ENCODE measurements at regions not wholly inside any gene's neighbourhood (a gene's known extent, or its start where the extent isn't known, plus 50 kb on each side); places are given as distances from the start of the nearest gene placed in this dataset.
"Not testable (repeated sequence)": the region's sequence is repeated elsewhere in the genome, so short reads cannot be mapped to it uniquely, and the experiment has no call there.

DNA sequence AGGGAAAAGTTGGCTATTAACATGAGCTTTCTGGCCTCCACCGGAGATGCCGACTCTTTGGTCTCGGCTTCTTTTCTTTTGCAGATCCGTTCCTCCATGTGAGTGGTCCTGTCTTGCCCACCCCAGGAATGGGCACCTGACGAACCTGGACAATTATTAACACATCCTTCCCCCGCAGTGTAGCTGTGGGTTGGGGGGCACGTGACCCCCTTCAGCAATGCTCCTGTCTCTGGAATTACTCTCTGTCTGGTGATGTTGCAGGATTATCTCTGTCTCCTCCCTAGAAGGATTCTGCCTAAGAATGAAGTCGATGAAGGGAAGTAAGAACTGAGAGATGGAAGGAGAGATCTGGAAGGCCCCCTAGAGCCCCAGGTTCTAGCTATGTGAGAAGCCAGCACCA, 115.2 kb upstream of the NPAS2 start:
- Mint-ChIP-seq H3K4me1 (peaks cover 10% of the 10 kb centered on the region), H3K27ac (no peak overlapping the region), H3K36me3 (no peaks in the 10 kb centered on the region), H3K27me3 (no peaks in the 10 kb centered on the region), H3K9me3 (no peaks in the 10 kb centered on the region), H3K4me3 (no peak overlapping the region)
- DNase-seq = no peak

DNA sequence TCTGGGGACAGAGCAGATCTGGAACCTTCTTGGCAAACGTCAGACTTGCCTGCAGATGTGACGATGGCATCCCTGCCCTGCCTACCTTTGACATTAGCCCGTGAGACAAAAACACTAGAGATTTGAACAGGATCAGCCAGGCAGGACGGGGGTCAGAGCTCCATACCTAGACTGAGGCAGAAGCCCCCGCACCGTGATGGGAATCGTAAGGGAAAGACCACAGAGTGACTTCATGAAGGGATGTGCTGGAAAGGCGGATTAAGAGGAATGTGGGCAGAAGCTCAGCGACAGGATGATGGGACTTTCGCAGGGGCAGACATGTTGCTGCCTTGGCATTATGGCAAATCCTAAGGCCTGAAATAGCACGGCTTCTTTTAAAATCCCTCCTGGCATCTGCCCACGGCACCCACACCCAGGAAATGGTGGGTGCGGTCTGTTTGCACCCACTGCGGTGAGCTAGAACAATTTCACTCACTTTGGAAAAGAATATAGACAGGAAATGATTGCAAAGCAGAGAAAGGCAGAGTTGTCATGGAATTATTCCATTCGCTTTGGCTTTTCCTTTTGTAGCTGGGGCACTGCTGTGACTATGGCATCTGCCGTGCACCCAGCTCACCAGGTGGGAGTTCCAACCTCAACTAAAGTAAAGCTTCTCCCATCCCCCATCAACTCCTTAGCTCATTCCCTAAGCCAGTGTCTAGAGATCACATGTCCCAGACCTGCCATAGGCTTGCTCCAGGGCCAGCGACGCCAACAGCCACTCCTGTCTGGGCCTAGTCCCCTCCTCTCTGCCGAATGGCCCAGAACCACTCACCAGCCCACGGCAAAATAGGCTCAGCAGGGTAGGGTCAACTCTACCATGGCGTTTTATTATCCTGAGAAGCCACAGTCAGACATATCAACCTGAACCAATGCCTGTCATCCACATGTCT, 112.7 kb upstream of the NPAS2 start:
- H3K9me3 Mint-ChIP-seq = no peaks in the 10 kb centered on the region
- H3K27ac Mint-ChIP-seq = no peak overlapping the region
- H3K4me1 Mint-ChIP-seq = peaks cover 10% of the 10 kb centered on the region
- H3K36me3 Mint-ChIP-seq = no peaks in the 10 kb centered on the region
- DNase-seq = no peak
- no peak overlapping the region for H3K4me3 Mint-ChIP-seq
- H3K27me3 Mint-ChIP-seq = no peaks in the 10 kb centered on the region

DNA sequence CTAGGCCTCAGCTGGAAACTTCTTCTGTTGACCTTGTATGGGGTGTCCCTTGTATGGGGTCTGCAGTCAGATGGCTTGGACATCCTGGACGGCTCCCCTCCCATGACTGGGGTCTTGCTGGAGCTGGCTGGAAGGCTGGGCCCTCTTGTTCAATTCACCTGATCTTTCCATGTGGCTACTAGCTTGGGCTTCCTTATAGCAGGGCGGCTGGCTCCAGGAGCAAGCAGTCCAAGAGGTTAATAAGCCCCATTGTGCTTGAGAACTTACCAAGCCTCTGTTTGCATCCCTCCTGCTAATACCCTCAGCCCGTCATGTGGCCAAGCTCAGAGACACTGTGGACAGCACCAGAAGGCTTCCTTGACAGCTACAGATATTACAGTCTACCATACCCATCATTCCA, 111.6 kb upstream of the NPAS2 start:
- Mint-ChIP-seq H3K4me3 (no peak overlapping the region), H3K27ac (no peak overlapping the region), H3K4me1 (peaks cover 10% of the 10 kb centered on the region), H3K36me3 (no peaks in the 10 kb centered on the region), H3K27me3 (no peaks in the 10 kb centered on the region), H3K9me3 (no peaks in the 10 kb centered on the region)
- no peak for DNase-seq

DNA sequence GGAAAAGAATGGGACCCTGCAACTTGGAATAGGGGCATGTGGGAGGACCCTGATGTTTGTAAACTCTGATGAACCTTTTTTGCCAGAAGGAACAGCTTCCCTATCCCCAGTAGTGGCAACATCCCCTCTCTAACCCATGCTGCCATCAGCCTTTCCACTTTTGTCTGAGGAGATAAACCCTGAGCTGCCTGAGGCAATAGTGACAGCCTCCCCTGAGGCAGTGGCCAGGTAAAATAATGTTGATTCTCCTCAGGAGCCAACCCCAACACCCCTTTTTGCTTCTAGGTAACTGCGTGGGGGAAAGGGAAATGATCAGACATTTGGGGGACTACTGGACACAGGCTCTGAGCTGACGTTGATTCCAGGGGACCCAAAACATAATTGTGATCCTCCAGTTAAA, 106.8 kb upstream of the NPAS2 start:
- Mint-ChIP-seq H3K36me3 (no peaks in the 10 kb centered on the region), H3K4me3 (no peak overlapping the region), H3K27ac (no peak overlapping the region), H3K27me3 (no peaks in the 10 kb centered on the region), H3K4me1 (no peaks in the 10 kb centered on the region), H3K9me3 (no peaks in the 10 kb centered on the region)
- no peak for DNase-seq

DNA sequence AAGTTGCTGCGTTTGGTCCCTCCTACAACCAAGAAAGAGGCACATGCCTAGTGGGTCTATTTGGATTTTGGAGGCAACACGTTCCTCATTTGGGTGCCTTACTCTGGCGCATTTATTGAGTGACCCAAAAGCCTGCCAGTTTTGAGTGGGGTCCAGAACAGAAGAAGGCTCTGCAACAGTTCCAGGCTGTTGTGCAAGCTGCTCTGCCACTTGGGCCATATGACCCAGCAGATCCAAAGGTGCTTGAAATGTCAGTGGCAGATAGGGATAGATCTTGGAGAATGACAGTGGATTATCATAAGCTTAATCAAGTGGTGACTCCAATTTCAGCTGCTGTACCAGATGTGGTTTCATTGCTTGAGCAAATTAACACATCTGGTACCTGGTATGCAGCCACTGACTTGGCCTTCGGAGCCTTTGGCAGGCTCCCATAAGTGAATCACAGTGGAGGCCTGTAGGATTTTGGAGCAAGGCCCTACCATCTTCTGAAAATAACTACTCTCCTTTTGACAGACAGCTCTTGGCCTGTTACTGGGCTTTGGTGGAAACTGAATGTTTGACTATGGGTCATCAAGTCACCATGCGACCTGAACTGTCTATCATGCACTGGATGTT, 105.4 kb upstream of the NPAS2 start:
- H3K4me3 Mint-ChIP-seq, DNase-seq, H3K36me3 Mint-ChIP-seq, H3K27ac Mint-ChIP-seq, H3K9me3 Mint-ChIP-seq, H3K27me3 Mint-ChIP-seq, H3K4me1 Mint-ChIP-seq: not testable (repeated sequence)

DNA sequence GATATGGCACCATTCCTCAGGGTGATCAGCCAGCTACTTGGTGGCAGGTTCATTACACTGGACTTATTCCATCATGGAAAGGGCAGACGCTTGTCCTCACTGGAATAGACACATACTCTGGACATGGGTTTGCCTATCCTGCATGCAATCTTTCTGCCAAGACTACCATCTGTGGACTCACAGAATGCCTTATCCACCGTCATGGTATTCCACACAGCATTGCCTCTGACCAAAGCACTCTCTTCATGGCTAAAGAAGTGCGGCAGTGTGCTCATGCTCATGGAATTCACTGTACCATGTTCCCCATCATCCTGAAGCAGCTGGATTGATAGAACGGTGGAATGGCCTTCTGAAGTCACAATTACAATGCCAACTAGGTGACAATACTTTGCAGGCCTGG, 104.1 kb upstream of the NPAS2 start:
- H3K27ac Mint-ChIP-seq, H3K4me1 Mint-ChIP-seq, H3K4me3 Mint-ChIP-seq, DNase-seq, H3K9me3 Mint-ChIP-seq, H3K27me3 Mint-ChIP-seq, H3K36me3 Mint-ChIP-seq: not testable (repeated sequence)

DNA sequence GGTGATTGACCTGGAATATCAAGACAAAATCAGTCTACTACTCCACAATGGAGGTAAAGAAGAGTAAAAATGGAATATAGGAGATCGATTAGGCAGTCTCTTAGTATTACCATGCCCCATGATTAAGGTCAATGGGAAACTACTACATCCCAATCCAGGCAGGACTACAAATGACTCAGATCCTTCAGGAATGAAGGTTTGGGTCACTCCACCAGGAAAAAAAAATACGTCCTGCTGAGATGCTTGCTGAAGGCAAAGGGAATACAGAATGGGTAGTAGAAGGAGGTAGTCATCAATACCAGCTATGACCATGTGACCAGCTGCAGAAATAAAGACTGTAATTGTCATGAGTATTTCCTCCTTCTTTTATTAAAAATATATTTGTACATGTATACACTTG, 103.4 kb upstream of the NPAS2 start:
- Mint-ChIP-seq H3K4me3 (no peak overlapping the region), H3K9me3 (no peaks in the 10 kb centered on the region), H3K27me3 (no peaks in the 10 kb centered on the region), H3K4me1 (no peaks in the 10 kb centered on the region), H3K27ac (no peak overlapping the region), H3K36me3 (no peaks in the 10 kb centered on the region)
- no peak for DNase-seq

DNA sequence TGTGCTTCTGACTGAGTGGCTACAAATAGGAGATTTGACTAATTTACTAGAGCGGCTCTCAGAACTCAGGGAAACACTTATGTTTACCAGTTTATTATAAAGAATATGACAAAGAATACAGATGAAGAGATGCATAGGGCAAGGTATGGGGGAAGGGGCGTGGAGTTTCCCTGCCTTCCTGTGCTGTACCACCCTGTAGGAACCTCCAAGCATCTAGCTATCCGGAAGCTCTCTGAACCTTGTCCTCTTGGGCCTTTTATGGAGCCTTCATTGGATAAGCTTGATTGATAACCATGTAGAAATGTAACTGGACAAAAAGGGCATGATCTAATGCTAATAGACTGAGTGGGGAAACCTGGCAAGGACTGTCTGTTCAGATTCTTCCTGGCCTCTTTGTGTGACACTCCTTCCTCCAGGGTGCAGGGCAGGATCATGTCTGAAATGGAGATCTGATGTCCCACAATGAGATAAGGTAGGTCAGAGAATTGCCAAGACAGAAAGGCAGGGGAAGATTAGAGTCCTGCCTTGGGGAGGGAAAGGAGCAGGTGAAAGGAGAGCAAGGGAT, 101.8 kb upstream of the NPAS2 start:
- H3K27me3 Mint-ChIP-seq = no peaks in the 10 kb centered on the region

DNA sequence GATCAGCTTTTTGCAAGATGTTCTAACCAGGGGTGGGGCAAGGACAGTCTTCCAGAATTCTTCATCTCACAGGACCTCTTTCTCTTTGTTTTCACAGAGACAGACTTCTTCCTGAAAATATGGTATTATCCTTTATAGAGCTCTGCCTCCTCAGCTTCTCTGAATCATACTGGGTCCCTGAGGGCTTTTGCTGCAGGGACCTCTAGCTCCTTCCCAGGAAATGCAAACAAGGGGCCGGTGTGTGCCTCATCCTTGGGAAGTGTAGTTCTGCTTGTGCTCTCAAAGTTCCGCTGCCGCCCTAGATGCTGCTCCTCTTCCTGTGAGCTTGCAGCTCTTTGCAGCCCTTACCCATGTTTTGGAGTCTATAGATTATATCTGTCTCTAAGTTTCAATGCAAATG, 99.5 kb upstream of the NPAS2 start:
- Mint-ChIP-seq H3K36me3 (no peaks in the 10 kb centered on the region), H3K4me1 (no peaks in the 10 kb centered on the region), H3K27me3 (no peaks in the 10 kb centered on the region), H3K9me3 (no peaks in the 10 kb centered on the region), H3K4me3 (no peak overlapping the region), H3K27ac (no peak overlapping the region)
- no peak for DNase-seq

More for the DNA sequence above, 101.8 kb upstream of the NPAS2 start:
- Mint-ChIP-seq H3K27ac (no peak overlapping the region), H3K4me3 (no peak overlapping the region), H3K9me3 (no peaks in the 10 kb centered on the region), H3K4me1 (no peaks in the 10 kb centered on the region), H3K36me3 (no peaks in the 10 kb centered on the region)
- DNase-seq = no peak

DNA sequence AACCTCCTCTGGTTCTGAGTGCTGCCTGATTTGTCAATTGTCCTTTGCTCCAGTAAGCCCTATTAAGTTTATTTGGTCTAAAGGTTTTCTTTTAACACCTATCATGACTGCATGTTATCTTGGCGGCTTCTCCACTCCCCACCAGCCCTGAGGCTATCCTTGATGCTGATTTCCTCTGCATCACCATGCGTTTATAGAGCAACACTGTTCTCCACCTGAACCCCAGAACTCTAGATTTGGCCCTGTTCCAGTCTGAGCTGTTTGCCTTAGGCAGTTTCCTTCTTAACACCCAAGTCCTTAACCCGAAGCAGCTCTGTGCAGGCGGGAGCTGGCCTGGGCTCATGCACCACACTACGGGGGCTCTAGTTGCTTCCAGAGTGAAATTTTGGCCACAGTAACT, 98.2 kb upstream of the NPAS2 start:
- no peak overlapping the region for H3K27ac Mint-ChIP-seq
- H3K36me3 Mint-ChIP-seq = no peaks in the 10 kb centered on the region
- no peak overlapping the region for H3K4me3 Mint-ChIP-seq
- H3K4me1 Mint-ChIP-seq = no peaks in the 10 kb centered on the region
- H3K27me3 Mint-ChIP-seq = no peaks in the 10 kb centered on the region
- no peaks in the 10 kb centered on the region for H3K9me3 Mint-ChIP-seq
- no peak for DNase-seq

DNA sequence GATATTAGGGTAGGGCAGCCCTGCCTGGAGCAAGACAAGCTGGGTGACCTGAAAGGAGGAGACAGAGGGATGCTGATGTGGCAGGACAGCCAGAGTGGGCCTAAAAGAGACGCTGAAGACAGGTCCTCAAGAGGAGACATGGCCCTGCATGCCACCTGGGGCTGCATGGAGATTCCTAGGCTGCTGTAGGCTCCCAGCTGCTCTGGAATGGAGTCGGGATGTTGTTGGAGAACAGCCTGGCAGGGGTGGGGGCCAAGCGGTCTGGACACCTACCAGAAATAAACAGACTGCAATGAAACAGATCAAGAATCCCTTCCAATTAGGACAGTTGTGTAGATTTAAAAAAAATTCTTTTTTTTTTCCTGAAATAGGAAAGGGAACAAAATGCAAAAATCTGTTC, 97.8 kb upstream of the NPAS2 start:
- Mint-ChIP-seq H3K4me3 (no peak overlapping the region), H3K9me3 (no peaks in the 10 kb centered on the region), H3K36me3 (no peaks in the 10 kb centered on the region), H3K27ac (no peak overlapping the region), H3K27me3 (no peaks in the 10 kb centered on the region), H3K4me1 (no peaks in the 10 kb centered on the region)
- DNase-seq = no peak

DNA sequence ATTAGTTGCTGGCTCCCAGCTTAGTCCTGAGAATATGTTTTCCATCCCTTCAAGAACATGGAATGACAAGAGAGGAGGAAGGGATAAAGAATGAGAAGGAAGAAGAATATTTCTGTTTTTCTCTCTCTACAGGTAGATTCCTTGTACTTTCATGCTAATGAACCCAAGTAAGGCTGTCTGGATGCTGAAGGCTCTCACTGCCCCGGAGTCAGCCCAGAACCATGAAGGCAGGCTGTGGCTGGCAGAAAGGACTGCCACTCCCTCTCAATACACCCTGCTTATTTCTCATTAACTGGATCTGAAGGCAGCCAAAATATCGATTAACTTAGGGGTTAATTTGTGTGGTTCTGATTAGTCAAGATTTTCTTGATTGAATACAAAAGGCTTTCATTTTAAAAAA, 93.1 kb upstream of the NPAS2 start:
- Mint-ChIP-seq H3K9me3 (peaks cover 6% of the 10 kb centered on the region), H3K27me3 (no peaks in the 10 kb centered on the region), H3K27ac (no peak overlapping the region), H3K36me3 (peaks cover 2% of the 10 kb centered on the region), H3K4me3 (no peak overlapping the region), H3K4me1 (no peaks in the 10 kb centered on the region)
- no peak for DNase-seq

DNA sequence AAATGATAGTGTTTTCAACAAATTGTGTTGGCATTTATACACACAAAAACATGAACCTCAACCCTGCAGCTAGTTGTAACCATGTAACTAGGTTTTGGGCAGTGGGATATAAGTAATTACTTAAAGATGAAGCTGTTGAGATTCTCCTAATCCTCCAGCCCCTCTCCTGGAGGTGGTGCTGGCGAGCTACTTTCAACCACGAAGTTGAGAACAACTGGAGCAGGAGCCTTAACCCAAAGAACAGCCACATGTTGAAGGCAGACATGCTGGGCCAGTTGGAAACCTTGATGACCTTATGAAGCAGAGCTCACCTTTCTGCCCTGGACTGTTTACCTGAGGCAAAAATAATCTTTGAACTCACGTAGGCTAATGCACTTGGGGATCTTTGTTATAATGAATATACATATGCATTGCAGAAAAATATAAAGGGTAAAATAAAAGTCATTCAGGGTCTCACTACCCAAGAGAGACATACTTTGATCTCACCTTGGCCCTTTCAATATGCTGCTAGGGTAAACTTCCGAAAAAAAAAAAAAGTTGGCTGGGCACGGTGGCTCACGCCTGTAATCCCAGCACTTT, 89.6 kb upstream of the NPAS2 start:
- no peaks in the 10 kb centered on the region for H3K27me3 Mint-ChIP-seq
- no peak overlapping the region for H3K27ac Mint-ChIP-seq
- H3K4me3 Mint-ChIP-seq = no peak overlapping the region
- H3K9me3 Mint-ChIP-seq = peaks cover 6% of the 10 kb centered on the region
- H3K36me3 Mint-ChIP-seq = peaks cover 2% of the 10 kb centered on the region
- peak; percentile 32 for DNase-seq
- H3K4me1 Mint-ChIP-seq = no peaks in the 10 kb centered on the region

DNA sequence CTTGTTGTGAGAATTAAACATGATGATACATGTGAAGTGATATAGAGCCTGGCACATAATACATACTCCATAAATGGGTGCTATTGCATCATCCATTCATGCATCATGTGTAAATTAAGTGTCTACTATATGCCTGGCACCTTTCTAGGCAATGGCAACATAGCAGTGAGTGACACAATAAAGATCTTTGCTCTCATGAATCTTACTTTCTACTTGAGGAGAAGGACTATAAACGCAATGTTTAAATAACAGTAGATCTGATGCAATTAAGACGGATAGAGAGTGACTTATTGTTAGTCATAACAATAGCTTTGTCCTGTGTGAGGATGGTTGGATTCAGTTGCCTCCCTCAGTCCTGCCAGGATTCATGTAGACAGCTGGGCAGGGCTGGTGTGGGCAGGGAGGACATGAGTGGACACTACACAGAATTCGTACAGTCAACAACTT, 88.4 kb upstream of the NPAS2 start:
- H3K9me3 Mint-ChIP-seq = peaks cover 6% of the 10 kb centered on the region
- DNase-seq = no peak
- H3K4me1 Mint-ChIP-seq = no peaks in the 10 kb centered on the region
- no peaks in the 10 kb centered on the region for H3K27me3 Mint-ChIP-seq
- no peak overlapping the region for H3K4me3 Mint-ChIP-seq
- H3K27ac Mint-ChIP-seq = no peak overlapping the region
- peaks cover 2% of the 10 kb centered on the region for H3K36me3 Mint-ChIP-seq

DNA sequence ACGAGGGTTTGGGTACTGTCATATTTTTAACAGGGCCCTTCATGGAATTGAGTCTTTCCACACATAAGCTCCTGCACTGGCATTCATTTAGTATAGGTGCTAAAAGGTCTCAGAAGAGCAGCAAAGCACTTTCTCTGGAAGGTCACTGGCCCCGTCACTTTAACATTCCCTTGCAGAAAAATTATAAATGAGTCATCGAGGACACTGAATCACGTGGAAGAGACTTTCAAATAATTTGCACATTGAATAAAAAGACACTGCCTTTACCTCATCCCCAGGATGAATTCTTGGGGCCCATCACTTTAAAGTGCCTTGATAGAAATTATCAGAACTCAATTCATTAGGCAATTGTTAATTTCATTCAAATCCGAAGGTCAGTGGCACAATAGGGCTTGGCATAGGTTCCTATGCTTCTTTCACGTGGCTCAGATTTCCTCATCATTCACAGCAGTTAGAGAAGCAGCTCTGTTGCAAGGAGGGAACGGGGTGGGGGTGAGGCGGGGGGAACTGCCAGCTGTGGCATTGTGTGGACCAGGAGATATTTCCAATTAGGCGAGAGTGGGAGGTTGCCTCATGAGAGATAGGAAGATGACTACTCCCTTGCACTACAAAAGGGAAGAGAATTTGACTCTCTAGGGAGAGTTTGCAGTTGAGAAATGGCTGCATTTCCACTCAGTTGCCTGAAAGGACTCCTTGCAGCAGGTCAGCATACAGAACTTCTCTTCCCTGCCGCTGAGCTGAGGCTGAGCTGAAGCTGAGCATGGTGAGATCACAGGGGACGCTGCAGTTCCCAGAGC, 86.3 kb upstream of the NPAS2 start:
- H3K36me3 Mint-ChIP-seq = peaks cover 2% of the 10 kb centered on the region
- no peak overlapping the region for H3K4me3 Mint-ChIP-seq
- H3K4me1 Mint-ChIP-seq = no peaks in the 10 kb centered on the region
- peaks cover 6% of the 10 kb centered on the region for H3K9me3 Mint-ChIP-seq
- no peak for DNase-seq
- no peaks in the 10 kb centered on the region for H3K27me3 Mint-ChIP-seq
- no peak overlapping the region for H3K27ac Mint-ChIP-seq
